Upper lobe of left lung (tissue), 4 donors: ENCODE measurements at regions not wholly inside any gene's neighbourhood (a gene's known extent, or its start where the extent isn't known, plus 50 kb on each side); places are given as distances from the start of the nearest gene placed in this dataset.

Experiments
- CTCF ChIP-seq, 6 experiments: fragments of 450-650 bp in 4 of 6; fragments of 200-600 bp in 2 of 6; sonication (generic) in 2 of 6; IDR thresholded peaks; one replicate each; pipeline ENCODE4 v1.5.1; 2016 to 2019; ENCODE audit warnings: antibody characterized with exemption in 6 of 6
- POLR2A ChIP-seq, 4 donors: fragments of 450-650 bp; IDR thresholded peaks; one replicate each; pipeline ENCODE4 v1.5.1; 2016 to 2017; ENCODE audit warnings: antibody characterized with exemption in 4 of 4, mild to moderate bottlenecking in 2 of 4

GRCh38 chr12:93099792-93100191 is 170.7 kb upstream of the EEA1 start:
- TF ChIP-seq POLR2A (IDR thresholded peaks at IDR 0.05) (no peak), CTCF (IDR thresholded peaks at IDR 0.05) (no peak)
